GM21515 (cell line): ENCODE measurements at regions not wholly inside any gene's neighbourhood (a gene's known extent, or its start where the extent isn't known, plus 50 kb on each side); places are given as distances from the start of the nearest gene placed in this dataset.

ENCODE experiments used
- ATAC-seq: cut with Tn5 transposase; IDR thresholded peaks from one replicate; pipeline ENCODE4 v1.9.1; 2021; ENCODE audit not compliant: unreplicated experiment

DNA sequence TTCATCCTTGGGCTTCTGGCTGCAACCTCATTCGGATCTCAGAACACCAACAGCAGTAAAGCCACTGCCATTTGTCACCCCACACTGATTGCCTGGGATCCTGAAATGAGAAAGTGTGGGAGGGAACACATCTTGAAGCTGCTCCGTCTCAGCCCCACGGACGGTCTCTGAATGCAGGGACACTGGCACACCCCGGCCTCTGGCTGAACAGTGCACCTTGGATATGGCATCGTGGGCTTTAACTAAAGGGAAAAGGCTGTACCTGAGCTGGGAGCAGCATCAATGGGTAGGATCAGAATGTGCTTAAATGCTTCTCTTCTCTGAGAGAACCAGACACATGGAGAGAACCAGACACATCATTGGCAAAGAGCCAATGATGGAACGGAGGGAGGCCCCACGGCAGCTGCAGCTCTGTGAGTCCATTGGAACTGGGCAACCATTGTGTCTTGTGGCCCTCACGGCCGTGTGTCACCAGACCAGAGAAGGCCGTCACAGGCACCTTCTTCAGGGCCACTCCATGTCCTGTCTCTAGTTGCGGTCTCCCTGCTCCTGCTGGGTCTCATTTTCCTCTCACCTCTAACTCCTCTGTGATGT lies 193.4 kb upstream of the MYT1L start:
- ATAC-seq: no peak

DNA sequence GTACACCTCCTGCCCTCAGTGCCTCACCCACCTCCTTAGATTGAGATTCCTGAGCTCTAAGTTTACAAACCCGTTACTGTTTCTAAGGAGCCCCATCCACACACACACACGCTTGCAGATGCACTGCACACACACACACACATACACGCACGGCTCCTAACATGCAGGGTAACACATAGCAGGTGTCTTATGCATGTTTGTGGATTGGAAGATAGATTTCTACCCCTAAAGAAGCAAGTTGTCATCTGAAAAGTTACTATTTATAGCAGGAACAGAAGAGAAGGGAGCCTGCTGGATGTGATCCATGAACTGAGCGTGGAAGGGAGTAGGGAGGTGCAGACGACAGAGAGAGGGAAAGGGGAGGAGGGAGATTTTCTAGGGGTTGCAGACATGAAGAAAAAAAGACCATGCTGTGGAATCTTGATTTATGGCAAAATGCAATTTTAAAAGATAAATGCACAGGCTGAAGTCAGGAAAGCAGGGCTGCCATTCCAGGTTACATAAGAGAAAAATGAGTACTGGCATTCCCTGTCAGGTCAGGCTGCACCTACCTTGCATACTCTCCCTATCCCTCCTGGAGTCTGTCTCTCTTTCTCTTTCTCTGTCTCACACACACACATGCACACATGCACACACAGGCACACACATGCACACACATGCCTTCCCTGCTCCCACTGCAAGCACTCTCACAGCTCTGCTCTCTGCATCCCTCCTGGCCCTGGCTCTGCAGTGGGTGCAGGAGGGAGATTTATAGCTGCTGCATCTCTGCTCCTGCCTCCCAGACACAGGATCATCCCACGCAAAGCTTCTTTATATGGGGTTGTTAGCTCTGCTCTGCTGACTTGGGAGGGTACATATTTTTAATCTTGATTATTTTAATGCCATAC lies 192.6 kb upstream of the MYT1L start:
- ATAC-seq: no peak

DNA sequence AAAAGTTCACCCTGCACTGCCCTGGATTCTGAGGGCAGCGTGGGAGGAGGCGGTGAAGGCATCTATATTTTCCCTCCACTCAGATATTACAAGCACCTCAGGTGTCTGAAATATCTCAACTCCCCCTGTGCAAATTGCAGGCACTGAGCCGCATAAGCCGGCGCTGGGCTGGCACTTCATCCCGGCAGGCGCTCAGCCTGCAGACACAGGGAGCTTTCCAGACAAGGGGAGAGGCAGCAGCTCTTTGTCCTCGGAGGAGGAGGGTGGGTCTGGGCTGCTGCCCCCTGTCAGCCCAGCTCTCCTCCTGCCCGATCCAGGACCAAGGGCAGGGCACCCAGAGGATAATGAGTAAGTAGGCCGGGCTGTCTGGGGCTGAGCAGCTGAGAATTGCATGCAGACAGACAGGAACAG lies 189.3 kb upstream of the MYT1L start:
- ATAC-seq: no peak

DNA sequence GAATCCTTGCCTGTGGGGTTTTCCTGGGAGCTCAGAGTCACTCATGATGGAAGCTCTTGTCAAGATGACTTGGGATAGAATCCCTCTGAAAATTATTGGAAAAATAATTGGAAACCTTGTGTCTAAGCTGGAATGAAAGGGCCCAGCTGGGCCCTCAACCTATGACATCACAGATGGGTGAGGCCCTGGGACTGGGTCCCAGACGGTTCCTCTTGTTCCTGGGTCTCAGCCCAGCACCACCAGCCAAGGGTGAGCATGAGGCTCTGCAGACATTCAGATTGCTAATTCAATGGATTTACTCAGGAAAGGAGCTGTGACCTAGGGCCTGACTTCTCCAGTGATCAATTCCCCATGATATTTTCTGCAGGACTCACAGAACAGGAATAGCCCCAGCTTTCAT lies 188.3 kb upstream of the MYT1L start:
- ATAC-seq: no peak

DNA sequence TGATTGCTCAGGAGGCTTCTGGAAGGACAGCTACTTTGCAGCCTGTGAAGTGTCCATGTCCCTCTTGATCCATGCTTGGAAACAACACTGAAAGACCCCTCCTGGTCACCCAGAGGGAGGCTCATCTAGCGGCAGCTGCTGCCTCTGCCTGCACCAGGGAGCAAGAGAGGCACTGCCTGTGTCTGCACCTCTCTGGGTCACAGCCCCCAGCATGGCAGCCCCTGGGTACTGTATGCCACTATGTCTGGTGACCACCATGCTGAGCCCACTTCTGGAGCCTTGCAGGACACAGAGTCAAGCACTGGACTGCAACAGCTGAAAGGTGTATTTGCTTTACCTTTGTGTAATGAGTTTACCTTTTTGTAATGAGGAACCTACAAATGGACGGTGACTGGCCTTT lies 186.3 kb upstream of the MYT1L start:
- ATAC-seq: no peak

DNA sequence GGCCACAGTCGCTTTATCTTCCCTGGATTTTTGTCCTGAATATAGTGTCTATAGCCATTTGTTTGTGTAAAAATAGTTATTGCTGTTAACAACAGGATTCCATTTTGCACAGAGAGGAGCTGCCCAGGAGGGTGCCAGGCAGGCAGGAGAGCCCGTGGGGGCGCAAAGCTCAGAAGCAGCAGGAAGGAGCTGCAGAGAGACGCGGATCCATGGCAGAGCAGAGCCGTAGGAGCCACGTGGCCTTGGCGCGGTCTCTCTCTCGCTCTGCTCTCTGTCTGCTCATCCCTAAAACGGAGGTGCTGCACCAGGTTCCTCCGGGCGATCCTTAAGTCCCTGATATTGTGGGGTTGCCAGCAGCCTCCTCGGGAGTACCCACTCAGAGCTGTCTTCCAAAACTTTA lies 185.3 kb upstream of the MYT1L start:
- ATAC-seq: no peak

DNA sequence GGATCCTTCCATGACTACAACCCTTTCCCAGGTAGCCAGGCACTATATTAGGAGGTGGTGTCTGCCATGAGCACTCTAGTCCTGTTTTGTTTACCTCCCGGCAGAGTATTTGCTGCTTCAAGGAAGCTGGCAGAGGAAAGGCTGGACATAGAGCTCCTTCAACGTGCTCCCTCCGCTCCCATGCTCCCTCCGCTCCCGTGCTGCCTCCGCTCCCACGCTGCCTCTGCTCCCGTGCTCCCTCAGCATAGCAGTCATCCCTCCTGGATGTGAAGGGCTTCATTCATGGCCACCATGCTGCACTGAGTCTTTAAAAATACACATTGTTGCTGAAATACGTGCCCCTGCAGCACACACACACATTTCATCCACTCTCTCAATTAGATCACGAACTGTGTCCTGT lies 181.9 kb upstream of the MYT1L start:
- ATAC-seq: no peak

DNA sequence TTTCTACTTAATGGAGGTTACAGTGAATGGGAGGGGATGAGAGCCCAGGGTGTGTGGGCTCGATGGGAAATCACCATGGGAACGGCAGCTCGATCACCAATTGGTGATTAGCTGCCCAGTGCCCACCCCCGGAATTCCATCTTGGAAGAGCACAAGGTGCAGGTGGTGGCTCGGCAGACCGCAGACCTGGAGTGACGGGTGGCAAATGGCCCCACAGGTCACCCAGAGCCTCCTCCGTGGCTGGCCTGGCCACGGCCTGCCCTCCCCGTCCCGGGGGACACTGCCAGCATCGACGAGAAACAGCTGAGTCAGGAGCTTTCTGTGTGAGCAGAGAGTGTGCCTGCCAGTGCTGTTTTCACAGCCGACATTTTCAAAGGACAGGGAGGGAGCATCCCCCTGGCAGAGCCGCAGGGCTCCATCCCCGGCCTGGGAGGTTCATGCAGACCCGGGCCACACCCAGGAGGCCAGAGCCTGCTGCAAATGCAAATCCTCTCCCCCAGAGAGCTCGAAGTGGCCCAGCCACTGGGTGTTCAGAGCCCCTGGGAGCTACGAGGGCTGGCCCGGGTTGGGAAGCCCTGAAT lies 176.4 kb upstream of the MYT1L start:
- no peak for ATAC-seq

DNA sequence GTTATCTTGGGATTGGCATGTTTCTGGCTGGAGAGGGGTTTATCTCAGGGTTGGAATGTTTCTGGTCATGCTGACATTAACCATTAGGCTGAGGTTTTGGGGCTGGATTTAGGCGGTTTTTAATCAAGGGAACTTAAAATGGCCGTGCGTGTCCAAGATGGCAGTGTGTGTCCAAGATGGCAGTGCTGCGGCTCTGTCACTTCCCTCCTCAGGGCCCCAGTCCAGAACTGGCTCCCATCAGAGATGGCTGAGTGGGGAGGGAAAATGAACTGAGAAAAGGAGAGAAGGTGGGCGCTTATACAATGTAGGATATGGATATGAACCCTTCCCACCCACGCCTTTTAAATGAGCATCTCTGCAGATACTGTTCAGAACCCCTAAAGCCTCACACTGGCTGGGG lies 175.5 kb upstream of the MYT1L start:
- no peak for ATAC-seq

DNA sequence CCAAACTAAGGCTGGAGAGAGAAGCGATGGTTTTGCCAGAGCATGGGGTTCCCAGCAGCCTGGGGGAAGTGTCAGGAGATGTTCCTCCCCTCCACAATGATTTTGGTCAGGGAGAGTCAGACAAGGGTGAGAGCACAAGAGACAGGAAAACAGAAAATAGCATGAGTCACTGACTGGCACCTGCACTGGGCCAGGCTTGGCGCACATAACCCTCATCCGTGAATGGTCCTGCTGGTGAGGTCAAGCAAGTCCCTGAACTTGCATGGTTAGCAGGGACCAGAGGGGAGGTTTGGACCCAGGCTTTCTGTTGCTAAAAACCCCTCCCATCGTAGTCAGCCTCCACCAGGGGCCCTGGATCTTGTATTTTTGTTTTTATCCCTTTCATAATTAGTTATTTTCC lies 174.5 kb upstream of the MYT1L start:
- no peak for ATAC-seq

DNA sequence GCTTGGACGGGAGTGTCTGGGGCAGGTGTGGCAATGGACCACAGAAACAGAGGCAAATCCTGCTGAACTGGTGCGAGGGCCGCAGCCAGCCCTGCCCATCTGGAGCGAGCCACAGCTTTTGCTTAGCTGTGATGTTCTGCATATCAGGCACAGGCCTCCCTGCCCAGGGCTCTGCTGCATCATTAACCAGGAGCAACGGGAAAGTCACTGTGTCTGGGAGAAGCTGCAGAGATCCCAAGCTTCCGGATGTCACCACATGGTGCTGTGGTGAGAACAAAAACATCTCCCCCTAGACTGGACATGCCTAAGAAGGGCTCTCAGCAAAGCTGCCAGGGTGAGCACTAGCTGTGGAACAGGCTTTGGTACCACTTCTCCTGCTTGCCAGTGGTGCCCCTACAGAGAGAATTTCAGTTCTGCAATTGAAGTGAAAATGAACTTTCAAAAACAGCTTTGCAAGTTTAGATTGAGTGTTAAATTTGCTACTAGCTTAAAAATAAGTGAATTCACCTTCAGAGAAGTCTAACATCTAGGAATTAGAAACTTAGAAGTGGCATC lies 172.9 kb upstream of the MYT1L start:
- no peak for ATAC-seq

DNA sequence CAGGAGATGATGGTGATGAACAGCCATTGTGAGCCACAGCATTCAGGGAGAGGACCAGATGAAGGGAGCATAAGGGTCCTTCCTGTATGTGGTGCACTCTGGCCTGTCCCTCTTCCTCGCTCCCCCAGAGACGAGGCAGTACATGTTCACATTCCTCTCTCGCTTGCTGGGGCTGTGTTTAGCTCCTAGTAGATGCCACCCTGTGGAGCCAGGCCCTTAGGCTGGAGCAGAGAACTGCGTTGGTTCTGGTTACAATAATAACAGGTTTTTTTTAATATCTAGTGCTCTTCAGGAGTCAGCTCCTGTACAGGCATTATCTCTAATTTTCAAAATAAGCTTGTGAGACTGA lies 171.1 kb upstream of the MYT1L start:
- ATAC-seq: no peak

DNA sequence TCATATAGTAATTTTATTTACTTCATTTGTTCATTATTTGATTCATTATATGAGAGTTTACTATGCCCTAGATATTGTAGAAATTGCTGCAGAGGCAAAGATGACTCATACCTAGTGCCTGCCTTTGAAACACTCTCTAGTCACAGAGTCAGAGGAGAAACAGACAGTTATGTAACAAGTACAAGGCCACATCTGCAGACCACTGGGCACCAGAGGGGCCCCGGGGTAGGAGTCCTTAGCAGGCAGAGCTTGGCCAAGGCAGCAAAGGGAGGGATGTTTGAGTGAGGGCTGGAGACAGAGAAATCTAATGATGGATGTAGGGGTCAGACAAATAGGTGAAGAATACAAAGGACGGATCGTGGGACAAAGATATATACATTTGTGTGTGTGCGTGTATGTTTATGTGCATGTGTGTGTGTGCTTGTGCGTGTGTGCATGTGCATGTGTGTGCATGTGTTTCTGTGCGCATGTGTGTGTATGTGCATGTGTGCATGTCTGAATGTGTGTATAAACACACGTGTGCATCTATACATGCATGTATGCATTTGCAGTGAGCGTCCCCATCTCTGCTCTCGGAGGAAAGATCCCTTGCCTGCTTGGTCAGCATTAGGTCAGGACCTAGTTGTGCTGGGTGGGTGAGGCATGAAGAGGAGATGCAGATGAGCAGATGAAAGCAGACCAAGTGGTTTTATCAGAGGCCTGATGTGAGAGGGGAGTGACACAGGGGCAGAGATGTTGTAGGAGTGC lies 170.6 kb upstream of the MYT1L start:
- no peak for ATAC-seq

DNA sequence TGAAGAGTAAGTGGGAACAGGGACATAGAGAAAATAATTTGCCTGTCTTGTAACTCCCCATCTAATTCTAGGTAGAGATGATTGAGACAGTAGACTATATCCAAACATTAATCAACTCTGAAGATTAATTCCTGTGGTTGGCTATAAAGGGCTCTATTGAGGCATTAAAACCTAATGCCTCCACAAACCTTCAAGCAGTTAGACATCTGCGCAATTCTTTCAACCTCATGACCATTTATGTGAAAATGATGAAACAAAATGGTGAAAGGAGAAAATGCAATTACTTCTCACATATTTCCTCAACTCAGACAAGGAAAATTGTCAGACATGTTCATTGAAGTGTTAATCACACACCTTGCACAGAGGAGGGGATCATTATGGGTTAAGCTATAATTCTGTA lies 164.5 kb upstream of the MYT1L start:
- no peak for ATAC-seq

DNA sequence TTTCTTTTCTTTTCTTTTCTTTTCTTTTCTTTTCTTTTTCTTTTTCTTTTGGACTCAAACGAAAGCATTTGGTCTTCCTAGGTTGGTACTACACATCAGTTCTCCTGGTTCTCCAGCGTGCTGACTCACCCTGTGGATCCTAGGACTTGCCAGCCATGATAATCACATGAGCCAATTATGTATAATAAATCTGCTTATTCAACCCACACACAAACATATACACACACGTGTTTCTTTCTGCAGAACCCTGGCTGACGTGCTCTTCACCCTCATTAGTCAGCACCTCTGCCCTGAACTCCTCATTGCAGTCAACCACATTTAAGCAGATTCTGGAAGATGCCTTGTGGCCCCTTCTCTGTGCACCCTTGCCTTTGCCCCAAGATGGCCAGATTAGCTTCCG lies 162.4 kb upstream of the MYT1L start:
- no peak for ATAC-seq

DNA sequence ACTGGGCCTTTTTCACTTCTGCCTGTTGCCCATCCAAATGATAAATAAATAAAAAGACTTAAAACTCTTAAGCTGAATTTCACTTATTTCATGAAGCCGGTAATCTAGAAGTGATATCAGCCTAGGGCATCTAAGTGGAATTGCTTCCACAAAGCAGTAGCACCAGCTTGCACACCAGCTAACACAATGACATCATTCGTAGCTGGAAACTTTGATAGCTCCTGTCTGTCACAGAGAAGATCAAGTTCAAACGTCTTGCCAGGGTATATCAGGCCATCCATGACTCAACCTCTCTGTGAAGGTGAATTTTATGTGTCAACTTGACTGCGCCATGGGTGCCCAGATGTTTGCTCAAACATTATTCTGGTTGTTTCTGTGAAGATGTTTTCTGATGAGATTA lies 161.7 kb upstream of the MYT1L start:
- no peak for ATAC-seq

DNA sequence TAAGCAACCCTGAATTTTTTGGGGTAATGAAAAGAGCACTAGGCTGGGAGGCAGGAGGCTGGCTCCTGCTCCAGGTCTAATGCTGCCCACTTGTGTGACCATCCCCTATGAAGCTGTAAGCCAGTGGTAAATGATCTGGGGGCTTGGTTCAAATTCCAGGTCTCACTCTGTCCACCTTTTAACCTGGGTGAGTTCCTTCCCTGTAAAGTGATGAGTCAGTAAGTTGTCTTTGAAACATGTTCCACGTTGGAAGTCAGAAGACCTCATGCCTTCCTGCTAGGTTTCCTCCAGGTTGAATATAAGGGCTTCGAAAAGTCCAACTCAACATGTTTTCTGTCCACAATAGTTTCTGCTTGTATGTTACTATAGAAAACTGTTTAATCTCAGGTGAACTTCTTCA lies 160.9 kb upstream of the MYT1L start:
- no peak for ATAC-seq

DNA sequence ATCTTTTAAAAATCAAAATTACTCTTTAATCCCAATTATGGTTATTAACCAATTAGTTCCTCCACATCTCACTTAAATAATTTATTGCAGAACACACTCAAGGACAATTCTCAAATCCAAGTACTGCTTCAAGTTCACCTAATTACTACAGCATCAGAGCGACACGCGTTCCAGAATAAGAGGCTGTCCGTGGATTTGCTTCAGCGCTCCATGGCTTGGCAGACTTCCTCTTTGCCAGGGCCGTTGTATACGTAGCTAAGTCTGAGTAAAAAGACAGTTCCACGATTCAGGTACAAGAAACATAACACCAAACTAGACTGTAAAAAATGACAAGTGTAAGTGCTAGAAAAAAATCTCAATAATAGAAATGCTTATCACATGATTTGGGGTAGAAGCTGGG lies 153.2 kb upstream of the MYT1L start:
- no peak for ATAC-seq

DNA sequence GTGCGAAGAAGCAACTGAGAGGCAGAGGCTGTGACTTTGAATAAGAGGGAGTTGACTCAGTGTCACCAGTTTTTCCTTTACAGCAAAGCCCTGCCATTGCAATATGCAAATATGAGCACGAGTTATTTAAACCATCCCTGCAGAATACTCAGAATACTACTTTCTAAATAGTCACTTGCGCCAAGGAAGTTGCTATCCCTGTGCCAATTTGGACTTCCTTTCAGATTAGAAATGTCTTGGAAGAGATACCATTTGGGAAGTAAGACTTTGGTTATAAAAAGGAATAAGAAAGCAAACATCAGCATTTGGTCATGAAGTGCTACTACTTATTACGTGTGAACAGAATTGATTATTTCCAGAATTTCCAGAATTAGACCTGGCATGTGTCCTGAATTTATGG lies 151.8 kb upstream of the MYT1L start:
- ATAC-seq: no peak

DNA sequence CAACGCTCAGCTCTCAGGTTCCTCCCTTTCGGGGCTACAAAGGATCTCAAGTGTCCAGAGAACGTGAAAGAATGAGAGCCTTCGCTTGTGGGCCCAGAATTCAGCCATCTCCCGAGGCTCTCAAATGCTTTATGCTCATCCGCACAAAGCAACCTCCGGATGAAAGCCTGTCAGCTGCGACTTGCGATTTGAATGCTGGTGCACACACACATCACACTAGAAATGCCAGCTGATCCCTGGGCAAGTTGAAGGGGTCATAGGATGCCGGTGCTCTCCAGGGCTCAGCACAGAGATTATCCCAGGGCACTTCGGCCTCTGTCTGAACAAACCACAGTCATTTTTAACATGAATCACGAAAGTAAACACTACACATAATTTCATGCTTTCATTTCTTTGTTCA lies 141.8 kb upstream of the MYT1L start:
- no peak for ATAC-seq

DNA sequence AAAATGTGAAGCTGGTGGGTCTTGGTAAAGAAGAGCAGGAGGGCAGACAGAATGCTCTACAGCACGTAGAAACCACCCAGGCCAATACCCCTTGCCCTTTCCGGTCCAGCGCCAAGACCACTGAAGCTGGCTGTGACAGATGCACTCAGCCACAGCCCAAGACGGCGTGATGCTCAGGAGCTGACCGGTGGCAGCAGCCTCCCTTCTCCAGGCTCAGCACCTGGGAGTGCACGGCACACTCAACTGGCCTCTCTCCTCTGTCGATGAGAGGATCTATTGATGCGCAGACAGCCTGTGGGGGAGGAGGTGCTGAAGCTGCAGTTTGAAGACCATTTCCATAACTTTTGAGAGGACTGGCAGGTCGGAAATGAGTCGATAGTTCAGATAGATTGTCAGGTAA lies 141.0 kb upstream of the MYT1L start:
- ATAC-seq: no peak

DNA sequence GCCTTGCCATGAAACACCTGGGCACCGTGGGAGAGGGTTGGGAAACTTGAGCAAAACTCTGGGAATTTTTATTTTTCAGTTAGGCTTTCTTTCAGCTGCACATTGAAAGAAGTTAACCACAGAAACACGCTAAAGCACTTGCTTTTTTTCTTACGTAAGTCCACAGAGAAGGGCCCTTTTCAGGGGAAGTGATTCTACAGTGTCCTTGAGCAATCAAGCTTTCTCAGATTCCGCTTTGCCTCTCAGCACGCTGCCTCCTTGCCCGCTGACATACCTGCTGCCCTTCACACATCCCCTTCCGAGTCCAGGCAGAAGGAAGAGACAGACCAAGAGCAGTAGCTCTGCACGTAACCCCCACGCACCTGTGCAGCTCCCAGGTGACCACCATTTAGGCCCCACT lies 135.5 kb upstream of the MYT1L start:
- no peak for ATAC-seq
